GM12865 (cell line): ENCODE measurements at regions not wholly inside any gene's neighbourhood (a gene's known extent, or its start where the extent isn't known, plus 50 kb on each side); places are given as distances from the start of the nearest gene placed in this dataset.

Experiments used
- DNase-seq: peaks from one replicate; pipeline ENCODE4 v3.0.0; 2010; ENCODE audit warnings: low read depth
- H3K4me3 ChIP-seq: 2 replicates; pipeline ENCODE4 v1.5.1; 2011; ENCODE audit warnings: mild to moderate bottlenecking, low read depth, low read length, control low read depth
- TF ChIP-seq, protein P1 (sequence below): IDR thresholded peaks from 2 replicates; pipeline ENCODE4 v1.5.1; 2011; ENCODE audit warnings: low read length, control low read depth, low read depth, inconsistent platforms; ENCODE audit not compliant: insufficient read depth; ENCODE audit errors: missing control alignments

DNA sequence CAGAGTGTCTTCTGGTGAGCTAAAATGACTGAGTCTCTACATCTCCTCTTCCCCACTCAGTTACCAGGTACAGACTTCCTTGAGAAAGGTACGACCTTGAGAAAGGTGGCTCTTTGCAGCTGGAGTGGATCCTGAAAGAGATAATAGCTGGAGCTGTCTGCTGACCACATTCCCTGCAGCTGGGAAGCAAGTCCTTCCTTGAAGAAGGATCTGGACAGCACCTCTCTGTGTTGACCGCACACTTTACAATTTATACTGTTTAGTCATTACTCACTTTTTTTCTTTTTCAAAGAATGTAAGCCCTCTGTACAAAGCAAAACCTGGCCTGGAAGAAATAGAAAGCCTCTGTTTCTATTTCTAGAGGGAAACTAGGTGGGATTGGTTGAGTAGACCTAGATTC lies 148.8 kb downstream of the MACIR start:
- TF ChIP-seq, protein P1, sequence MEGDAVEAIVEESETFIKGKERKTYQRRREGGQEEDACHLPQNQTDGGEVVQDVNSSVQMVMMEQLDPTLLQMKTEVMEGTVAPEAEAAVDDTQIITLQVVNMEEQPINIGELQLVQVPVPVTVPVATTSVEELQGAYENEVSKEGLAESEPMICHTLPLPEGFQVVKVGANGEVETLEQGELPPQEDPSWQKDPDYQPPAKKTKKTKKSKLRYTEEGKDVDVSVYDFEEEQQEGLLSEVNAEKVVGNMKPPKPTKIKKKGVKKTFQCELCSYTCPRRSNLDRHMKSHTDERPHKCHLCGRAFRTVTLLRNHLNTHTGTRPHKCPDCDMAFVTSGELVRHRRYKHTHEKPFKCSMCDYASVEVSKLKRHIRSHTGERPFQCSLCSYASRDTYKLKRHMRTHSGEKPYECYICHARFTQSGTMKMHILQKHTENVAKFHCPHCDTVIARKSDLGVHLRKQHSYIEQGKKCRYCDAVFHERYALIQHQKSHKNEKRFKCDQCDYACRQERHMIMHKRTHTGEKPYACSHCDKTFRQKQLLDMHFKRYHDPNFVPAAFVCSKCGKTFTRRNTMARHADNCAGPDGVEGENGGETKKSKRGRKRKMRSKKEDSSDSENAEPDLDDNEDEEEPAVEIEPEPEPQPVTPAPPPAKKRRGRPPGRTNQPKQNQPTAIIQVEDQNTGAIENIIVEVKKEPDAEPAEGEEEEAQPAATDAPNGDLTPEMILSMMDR = no peak
- DNase-seq = no peak
- H3K4me3 ChIP-seq = no peak overlapping the region

DNA sequence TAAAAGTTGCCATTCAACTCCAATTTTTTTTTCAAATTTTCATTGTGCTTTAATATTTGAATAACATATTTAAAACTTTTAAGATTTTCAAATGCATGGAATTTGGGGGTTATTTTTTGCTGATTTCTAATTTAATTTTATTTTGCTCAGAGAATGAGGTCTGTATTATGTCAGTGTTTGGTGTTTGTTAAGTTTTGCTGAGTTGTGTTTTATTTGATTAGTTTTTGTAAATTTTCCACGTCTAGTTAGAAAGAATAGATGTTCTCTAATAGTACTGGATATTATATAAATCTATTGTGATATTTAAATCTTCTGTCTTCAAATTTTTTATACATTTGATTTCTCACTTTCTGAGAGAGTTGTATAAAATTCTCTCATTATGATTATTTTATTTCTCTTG lies 145.9 kb downstream of the MACIR start:
- no peak overlapping the region for H3K4me3 ChIP-seq
- TF ChIP-seq, protein P1 = no peak
- DNase-seq = no peak

DNA sequence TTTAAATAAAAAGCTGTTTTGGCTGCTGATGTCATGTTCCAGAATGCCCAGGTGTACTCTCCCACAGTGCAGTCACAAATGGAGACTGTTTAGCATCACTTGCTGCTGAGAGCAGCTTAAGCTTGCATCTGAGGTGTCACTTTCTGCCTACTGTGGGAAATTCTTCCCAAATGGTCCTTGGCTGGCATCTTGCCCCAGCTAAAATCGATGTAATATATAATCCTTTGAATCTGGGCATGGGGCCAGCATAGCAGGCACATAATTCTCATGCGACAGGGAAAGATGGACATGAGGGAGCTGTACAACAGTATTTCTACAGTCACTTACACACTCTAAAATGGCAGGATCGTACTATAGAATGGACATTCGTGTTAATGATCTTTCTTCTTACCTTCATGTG lies 144.3 kb downstream of the MACIR start:
- no peak overlapping the region for H3K4me3 ChIP-seq
- TF ChIP-seq, protein P1 = no peak
- no peak for DNase-seq

DNA sequence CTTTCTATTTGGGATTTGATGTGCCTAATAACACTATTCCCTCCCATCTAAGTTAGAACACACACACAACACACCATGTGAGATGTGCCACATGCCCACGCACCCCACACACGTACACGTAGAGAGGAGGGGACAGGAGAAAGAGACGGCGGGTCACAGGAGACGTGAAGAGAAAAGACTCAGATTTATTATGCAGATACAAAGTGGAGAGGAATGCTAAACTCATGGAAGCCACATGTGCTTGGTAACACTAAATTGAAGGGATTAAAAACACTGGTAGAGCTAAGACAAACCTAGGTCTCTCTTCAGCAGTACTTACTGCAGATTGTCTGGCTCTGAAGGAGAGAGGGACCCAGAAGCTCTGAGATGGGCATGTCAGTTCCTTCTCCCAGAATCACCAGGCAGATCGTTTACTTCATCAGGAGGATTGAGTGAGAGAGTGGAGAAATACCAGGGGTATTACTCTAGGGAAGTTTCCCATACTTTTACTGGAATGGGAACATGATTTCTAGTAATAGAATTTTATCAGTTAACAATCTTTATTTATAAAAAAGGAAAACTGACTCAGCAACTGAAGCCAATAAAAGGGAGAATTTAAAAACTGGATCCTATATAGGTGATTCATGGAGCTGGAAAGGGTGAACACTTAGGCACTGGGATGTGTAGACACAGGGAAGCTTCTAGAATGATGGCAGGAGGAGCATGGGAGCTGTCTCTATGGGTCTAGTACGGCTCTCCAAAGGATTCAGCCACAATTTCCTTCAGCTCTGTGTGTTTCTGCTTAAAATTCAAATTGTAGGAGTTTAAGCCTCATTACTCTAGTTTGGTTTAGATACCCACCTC lies 139.4 kb downstream of the MACIR start:
- TF ChIP-seq, protein P1 = no peak
- no peak overlapping the region for H3K4me3 ChIP-seq
- DNase-seq = no peak

DNA sequence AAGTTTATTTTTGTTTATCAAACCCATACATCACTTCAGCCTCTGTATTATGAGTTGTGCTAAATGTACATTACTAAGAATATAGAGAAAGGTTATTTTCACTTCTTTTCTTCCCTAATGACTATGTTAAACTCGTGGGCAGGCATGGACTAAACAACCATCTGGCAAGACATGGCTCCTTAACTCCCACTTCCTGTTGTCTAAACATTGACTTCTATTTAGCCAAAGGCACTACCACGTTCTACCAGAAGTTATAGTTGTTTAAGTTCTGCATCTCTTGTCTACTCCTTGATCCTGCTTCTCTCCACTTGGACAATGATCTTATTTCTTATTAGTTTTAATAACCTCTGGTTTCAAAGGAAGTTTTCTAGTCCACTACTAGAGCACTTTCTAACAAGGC lies 136.1 kb downstream of the MACIR start:
- no peak for DNase-seq
- TF ChIP-seq, protein P1 = no peak
- H3K4me3 ChIP-seq = no peak overlapping the region

DNA sequence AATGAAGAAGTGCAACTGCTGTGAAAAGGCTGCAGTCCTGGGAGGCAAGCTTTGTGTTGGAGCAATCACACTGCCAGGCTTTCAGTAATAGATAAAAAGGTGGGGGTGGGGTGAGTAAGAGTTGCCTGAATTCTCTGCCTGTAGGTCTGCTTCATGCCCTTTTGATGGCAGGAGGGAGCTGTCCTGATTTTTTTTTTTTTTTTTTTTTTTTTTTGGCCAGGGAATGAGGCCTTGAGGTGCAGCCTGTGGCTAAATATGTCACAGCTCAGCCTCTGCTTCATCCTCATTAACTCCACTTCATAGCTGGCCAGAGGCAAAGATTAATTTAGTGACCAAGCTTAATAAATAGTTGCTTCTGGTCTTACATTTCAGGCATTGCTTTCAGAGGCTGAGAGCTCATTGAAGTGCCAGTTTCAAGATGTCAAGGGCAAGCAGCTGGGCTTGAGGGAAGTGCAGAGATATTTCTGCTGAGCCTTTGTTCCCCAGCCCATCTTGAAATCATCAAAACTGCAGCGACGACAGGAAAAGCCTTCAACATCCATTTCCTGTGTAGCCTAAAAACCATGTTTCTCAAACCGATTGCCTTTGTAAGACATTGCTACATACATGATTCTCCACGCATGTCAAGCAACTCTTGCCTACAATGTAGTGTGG lies 134.7 kb downstream of the MACIR start:
- TF ChIP-seq, protein P1 = no peak
- DNase-seq = peak; percentile 22
- H3K4me3 ChIP-seq = no peak overlapping the region
